CD4-positive, alpha-beta T cell treated with Interleukin-21 for 1 hour (primary cell): ENCODE measurements at regions not wholly inside any gene's neighbourhood (a gene's known extent, or its start where the extent isn't known, plus 50 kb on each side); places are given as distances from the start of the nearest gene placed in this dataset.
A peak's percentile ranks its signal among the peaks of the same experiment; 100 is the strongest.

Source experiments
- DNase-seq: peaks from one replicate; pipeline ENCODE4 v3.0.0-alpha.2; 2020

- DNase-seq: no peak
These were observed 133.9 kb downstream of the ESM1 start for GRCh38 chr5:54851449-54851848.

GRCh38 chr5:54848581-54848980, 136.8 kb downstream of the ESM1 start:
- DNase-seq: no peak

- no peak for DNase-seq
These were observed 139.8 kb downstream of the ESM1 start for GRCh38 chr5:54845567-54845941.

- peak; percentile 64 for DNase-seq
These were observed 140.4 kb downstream of the ESM1 start for GRCh38 chr5:54844905-54845566.

- DNase-seq: no peak
These were observed 141.1 kb downstream of the ESM1 start for GRCh38 chr5:54844266-54844665.

GRCh38 chr5:54841481-54841880, 143.9 kb downstream of the ESM1 start:
- DNase-seq: no peak

- DNase-seq: no peak
These were observed 146.6 kb downstream of the ESM1 start for GRCh38 chr5:54838843-54839242.

- no peak for DNase-seq
These were observed 147.4 kb downstream of the ESM1 start for GRCh38 chr5:54837981-54838380.

- DNase-seq: no peak
These were observed 148.3 kb downstream of the ESM1 start for GRCh38 chr5:54837093-54837492.

- DNase-seq: no peak
These were observed 149.7 kb downstream of the ESM1 start for GRCh38 chr5:54835647-54836046.

- no peak for DNase-seq
These were observed 151.1 kb downstream of the ESM1 start for GRCh38 chr5:54834121-54834842.

GRCh38 chr5:54833590-54833989, 151.8 kb downstream of the ESM1 start:
- no peak for DNase-seq

- DNase-seq: peak; percentile 9
These were observed 152.5 kb downstream of the ESM1 start for GRCh38 chr5:54832858-54833257.

- no peak for DNase-seq
These were observed 153.3 kb downstream of the ESM1 start for GRCh38 chr5:54832045-54832444.

- DNase-seq: no peak
These were observed 154.2 kb downstream of the ESM1 start for GRCh38 chr5:54831233-54831632.

GRCh38 chr5:54829676-54830535, 155.5 kb downstream of the ESM1 start:
- DNase-seq: no peak

GRCh38 chr5:54829102-54829501, 156.3 kb downstream of the ESM1 start:
- DNase-seq: no peak

- no peak for DNase-seq
These were observed 157.2 kb downstream of the ESM1 start for GRCh38 chr5:54828151-54828550.

- no peak for DNase-seq
These were observed 160.4 kb downstream of the ESM1 start for GRCh38 chr5:54825005-54825404.

GRCh38 chr5:54823006-54823405, 162.4 kb downstream of the ESM1 start:
- DNase-seq: no peak

GRCh38 chr5:54822324-54822687, 163.1 kb downstream of the ESM1 start:
- no peak for DNase-seq

- no peak for DNase-seq
These were observed 163.7 kb downstream of the ESM1 start for GRCh38 chr5:54821445-54822323.
